HUES6 (cell line): ENCODE measurements at regions not wholly inside any gene's neighbourhood (a gene's known extent, or its start where the extent isn't known, plus 50 kb on each side); places are given as distances from the start of the nearest gene placed in this dataset.

Experiments used
- H3K27ac ChIP-seq: 2 replicates; pipeline ENCODE4 v1.7.0; 2013; ENCODE audit warnings: low read depth, mild to moderate bottlenecking, low read length, inconsistent platforms
- H3K27me3 ChIP-seq: 2 replicates; pipeline ENCODE4 v1.6.1; 2013; ENCODE audit warnings: low read length; ENCODE audit not compliant: control insufficient read depth, insufficient read depth
- H3K36me3 ChIP-seq: 2 replicates; pipeline ENCODE4 v1.6.1; 2013; ENCODE audit warnings: low read length; ENCODE audit not compliant: control insufficient read depth, insufficient read depth
- H3K4me1 ChIP-seq: 2 replicates; pipeline ENCODE4 v1.6.1; 2013; ENCODE audit warnings: low read length; ENCODE audit not compliant: control insufficient read depth, insufficient read depth
- H3K4me3 ChIP-seq: 2 replicates; pipeline ENCODE4 v1.5.1; 2013; ENCODE audit warnings: low read depth, low read length
- H3K9ac ChIP-seq: one replicate; pipeline ENCODE4 v1.6.1; 2013; ENCODE audit warnings: mild to moderate bottlenecking, low read length
- H3K9me3 ChIP-seq: 2 replicates; pipeline ENCODE4 v1.6.1; 2013; ENCODE audit warnings: low read depth, low read length; ENCODE audit not compliant: control insufficient read depth, insufficient read depth

DNA sequence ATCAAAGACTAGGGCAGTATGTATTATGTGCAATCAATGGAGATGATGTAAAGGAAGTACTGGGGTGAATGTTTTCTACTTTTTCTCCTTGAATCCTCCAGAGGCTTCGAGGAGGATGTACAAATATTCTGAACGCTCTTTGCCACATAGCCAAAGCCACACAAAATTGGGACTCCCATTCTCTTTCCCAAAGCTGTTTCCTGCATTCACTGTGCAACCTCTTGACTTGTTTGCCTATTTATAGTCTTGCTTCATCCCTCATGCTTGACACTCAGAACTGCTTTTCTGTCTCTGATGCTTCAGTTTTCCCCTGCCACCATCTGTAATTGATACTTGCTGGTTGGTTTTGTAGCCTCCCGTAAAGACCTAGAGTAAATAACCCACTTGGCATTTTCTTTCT lies 208.2 kb upstream of the RBMS1 start:
- Histone ChIP-seq H3K9ac (no peak overlapping the region), H3K27me3 (no peaks in the 10 kb centered on the region), H3K36me3 (no peaks in the 10 kb centered on the region), H3K27ac (no peak overlapping the region), H3K4me3 (no peak overlapping the region), H3K9me3 (no peaks in the 10 kb centered on the region), H3K4me1 (peaks cover 10% of the 10 kb centered on the region)

DNA sequence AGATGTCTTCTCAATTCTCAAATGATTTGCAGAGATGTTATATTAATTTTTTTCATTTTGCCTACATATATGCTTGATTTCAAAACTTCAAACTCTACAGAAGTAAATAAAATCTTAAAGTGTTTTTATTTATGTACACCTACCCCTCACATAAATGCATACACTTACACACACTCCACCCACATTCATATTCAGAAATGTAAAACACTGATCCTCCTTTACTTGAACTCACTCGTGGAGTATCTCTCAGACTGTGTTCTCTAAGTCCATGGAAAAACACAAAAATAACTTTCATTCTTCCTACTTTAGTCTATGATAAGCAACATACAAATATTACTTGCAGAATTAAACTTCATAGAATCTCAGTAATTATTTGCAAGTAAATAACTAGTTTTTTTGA lies 209.1 kb upstream of the RBMS1 start:
- no peak overlapping the region for H3K9ac ChIP-seq
- H3K27me3 ChIP-seq = no peaks in the 10 kb centered on the region
- H3K4me1 ChIP-seq = peaks cover 10% of the 10 kb centered on the region
- no peak overlapping the region for H3K27ac ChIP-seq
- H3K4me3 ChIP-seq = no peak overlapping the region
- H3K9me3 ChIP-seq = no peaks in the 10 kb centered on the region
- H3K36me3 ChIP-seq = no peaks in the 10 kb centered on the region

DNA sequence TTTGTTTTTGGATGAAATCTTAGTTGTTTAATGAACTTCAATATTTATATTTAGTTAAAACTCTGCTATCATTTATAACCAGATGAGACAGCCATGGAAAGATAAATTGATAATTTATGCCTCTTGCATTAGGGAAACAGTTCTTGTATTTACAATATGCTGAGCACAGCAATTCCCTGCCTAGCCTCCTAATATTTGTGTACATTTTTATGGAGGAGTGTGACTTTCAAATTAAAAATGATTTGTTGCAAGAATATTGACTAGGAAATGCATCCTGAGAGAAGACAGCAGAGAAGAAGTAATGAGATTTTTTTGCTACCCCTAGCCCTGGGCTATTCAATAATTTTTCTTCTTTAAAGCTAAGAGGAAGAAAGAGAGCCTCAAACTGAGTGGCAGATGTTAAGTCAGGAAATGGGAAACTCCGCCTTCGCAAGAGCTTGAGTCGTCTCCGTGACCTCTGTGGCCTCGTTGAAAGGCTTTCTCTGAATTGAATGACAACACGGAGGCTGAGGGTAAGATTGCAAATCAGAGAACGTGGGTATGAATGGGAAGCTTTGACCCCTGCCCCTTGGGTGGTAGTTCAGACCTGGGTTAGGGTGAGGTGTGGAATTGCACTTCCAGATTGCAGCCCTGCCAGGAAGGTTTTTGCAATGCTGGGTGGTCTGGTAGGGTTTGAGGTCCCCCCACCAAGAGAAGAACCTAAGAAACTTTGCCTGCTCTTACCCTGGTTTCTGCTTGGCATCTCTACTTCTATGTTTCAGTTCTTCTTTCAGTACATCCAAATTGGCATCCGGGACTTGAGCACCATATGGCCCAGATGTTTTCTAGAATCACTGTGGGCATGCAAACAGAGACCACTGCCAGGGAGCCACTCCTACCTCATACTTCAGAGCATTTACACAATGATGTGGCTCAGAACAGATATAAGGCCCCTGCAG lies 210.3 kb upstream of the RBMS1 start:
- no peak overlapping the region for H3K27ac ChIP-seq
- H3K4me1 ChIP-seq = peaks cover 10% of the 10 kb centered on the region
- no peak overlapping the region for H3K9ac ChIP-seq
- no peaks in the 10 kb centered on the region for H3K9me3 ChIP-seq
- no peaks in the 10 kb centered on the region for H3K27me3 ChIP-seq
- H3K36me3 ChIP-seq = no peaks in the 10 kb centered on the region
- H3K4me3 ChIP-seq = no peak overlapping the region

DNA sequence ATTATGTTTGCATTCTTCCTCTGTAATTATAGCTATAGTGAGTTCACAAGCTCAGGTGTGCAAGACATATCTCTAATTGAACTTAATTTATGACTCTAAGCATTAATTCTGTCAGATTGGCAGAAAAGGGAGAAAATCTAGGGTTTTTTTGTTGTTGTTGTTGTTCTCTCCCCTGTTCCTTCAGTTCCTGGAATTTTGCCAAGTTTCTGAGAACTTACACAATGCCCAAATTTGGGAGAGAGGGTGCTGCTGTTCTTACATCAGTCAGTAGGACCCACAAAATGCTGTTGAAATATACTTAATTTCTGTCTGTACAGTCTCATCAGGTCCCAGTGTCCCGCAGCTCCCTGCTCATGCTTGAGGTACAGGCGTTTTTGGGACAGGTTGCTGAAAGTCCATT lies 221.8 kb upstream of the RBMS1 start:
- Histone ChIP-seq H3K9ac (no peak overlapping the region), H3K9me3 (no peaks in the 10 kb centered on the region; the same call in 1 of the 2 replicates), H3K4me1 (no peaks in the 10 kb centered on the region), H3K4me3 (no peak overlapping the region), H3K27me3 (no peaks in the 10 kb centered on the region), H3K36me3 (no peaks in the 10 kb centered on the region), H3K27ac (no peak overlapping the region)

DNA sequence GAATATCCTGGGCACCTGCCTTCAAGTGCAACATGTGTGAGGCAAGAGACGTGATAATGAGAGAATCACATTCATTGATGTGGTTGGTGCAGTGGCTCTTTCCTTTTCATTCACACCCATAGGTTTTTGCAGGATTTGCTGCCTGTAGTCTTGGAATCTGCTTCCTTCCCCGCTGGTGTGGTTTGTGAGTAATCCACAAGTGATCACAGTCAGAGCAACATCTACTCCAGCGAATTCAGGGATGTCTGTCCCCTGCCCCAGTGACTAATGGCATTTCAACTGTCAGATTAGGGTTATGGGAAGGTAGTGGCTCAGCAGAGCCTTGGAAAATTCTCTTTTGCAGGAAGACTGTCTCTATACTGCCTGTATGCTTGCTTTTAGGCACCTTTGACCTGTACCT lies 225.5 kb upstream of the RBMS1 start:
- no peaks in the 10 kb centered on the region for H3K36me3 ChIP-seq
- H3K9me3 ChIP-seq = no peaks in the 10 kb centered on the region
- H3K4me1 ChIP-seq = no peaks in the 10 kb centered on the region
- H3K4me3 ChIP-seq = no peak overlapping the region
- H3K27ac ChIP-seq = no peak overlapping the region
- no peaks in the 10 kb centered on the region for H3K27me3 ChIP-seq
- no peak overlapping the region for H3K9ac ChIP-seq

DNA sequence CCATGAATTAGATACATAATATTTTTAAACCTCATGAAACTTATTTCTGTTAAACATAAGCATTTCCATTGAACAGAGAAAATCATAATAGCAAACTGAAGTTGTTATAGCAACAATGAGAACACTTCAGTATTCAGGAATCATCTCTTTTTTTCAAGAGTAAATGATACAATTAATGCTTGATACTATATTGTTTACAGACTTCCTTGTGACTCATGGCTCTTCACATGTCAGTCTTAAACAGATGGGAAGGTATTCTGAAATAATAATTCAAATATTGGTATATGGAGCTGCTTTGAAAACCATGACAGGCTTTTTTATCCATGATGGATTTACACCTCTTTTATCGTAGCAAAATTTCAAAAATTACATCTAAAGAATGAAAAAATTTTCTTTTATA lies 226.5 kb upstream of the RBMS1 start:
- H3K27ac ChIP-seq = no peak overlapping the region
- H3K9ac ChIP-seq = no peak overlapping the region
- no peaks in the 10 kb centered on the region for H3K27me3 ChIP-seq
- no peaks in the 10 kb centered on the region for H3K9me3 ChIP-seq
- no peak overlapping the region for H3K4me3 ChIP-seq
- no peaks in the 10 kb centered on the region for H3K4me1 ChIP-seq
- H3K36me3 ChIP-seq = no peaks in the 10 kb centered on the region

DNA sequence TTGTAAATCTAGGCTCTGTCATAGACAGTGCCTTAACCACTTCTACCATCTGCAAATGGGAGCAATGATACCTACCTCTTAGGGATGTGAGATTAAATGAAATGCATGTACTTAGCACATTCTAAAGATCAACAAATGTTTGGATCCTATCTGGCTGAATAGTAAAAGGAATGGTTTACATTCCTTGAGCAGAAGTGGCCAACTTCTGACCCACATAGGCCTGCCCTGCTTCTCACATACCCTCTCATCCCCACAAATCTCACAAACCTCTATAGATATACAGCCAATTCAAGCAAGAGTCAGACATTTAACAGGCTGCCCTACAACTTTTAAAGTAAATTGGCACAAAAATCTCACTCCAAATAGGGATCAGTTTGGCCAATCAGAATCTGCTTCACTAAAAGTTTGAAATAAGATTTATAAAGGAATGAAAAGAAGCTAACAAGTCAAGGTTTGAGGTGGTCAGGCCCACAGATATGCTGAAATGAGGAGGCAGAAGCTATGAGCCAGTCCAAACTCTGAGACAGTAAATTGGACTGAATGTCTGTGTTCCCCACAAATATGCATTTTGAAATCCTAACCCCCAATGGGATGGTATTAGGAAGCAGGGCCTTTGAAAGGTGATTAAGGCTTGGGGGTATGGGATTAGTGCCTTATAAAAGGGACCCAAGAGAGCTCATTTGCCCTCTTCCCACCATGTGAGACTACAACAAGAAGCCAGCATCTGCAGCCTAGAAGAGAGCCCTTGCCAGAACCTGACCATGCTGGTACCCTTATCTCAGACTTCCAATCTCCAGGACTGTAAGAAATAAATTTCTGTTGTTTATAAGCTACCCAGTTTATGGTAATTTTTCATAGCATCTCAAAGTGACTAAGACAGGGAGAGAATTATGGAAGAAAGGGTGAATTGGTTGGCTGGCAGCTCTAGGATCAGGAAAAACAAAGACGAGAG lies 227.8 kb upstream of the RBMS1 start:
- no peak overlapping the region for H3K4me3 ChIP-seq
- no peaks in the 10 kb centered on the region for H3K4me1 ChIP-seq
- no peak overlapping the region for H3K27ac ChIP-seq
- H3K9ac ChIP-seq = no peak overlapping the region
- H3K27me3 ChIP-seq = no peaks in the 10 kb centered on the region
- H3K36me3 ChIP-seq = no peaks in the 10 kb centered on the region
- H3K9me3 ChIP-seq = no peaks in the 10 kb centered on the region

DNA sequence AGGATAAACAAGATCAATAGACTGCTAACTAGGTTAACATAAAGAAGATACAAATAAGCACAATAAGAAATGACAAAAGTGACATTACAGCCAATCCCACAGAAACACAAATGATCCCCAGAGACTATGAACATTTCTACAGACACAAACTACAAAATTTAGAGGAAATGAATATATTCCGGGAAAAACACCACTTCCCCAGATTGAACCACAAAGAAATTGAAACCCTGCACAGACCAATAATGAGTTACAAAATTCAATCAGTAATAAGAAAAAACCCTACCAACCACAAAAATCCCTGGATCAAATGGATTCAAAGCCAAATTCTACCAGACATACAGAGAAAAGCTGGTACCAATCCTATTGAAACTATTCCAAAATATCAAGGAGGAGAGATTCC lies 232.4 kb upstream of the RBMS1 start:
- H3K4me1 ChIP-seq = peaks cover 10% of the 10 kb centered on the region

DNA sequence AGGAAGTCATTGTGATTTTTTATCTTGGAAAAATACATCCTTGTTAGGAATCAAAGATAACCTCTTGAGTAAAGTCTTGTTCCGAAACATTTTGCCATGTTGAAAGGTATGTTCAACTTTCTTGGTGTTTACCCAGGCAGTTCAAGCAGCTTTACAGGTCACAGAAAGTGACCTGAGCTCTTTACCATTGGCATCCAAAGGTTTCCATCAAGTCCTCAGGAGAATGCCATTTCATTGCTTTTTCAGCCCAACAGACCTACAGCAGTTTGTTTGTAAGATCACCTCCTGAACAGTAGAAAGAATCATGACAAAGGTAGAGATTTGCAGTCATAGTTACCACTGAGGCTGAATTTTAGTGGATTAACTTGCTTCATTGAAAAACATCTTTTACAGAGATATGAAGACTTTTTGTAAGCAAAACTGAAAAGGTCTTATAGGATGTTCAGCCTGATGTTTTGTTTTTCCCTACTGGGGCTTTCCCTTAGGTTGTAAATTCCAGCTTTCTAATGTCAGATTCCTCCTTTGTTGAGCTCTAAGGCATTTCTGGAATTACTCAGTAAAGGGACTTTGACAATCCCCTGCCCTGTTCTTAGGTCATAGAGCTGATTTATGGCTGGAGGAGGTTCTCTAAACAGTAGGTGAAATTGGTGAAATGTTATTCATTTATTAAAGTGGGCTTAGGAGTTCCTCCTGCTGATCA lies 236.8 kb upstream of the RBMS1 start:
- Histone ChIP-seq H3K9ac (no peak overlapping the region), H3K27me3 (no peaks in the 10 kb centered on the region)

More for the DNA sequence above, 232.4 kb upstream of the RBMS1 start:
- Histone ChIP-seq H3K36me3 (no peaks in the 10 kb centered on the region), H3K9me3 (no peaks in the 10 kb centered on the region), H3K27ac (no peak overlapping the region), H3K4me3 (no peak overlapping the region), H3K27me3 (no peaks in the 10 kb centered on the region), H3K9ac (no peak overlapping the region)

DNA sequence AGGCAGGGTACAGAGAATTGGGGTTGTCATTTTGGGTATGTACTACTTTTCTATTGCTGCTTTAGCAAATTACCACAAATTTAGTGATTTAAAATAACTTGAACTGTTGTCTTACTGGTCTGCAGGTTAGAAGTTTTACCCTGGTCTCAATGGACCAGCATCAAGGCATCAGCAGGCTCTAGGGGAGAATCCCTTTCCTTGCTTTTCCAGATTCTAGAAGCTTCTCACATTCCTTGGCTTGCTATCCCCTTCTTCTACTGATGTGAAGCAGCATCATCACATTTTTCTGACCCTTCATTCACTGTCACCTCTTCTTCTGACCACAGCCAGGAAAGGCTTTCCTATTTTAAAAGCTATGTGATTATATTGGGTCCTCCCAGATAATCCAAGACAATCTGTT lies 237.8 kb upstream of the RBMS1 start:
- H3K27me3 ChIP-seq = no peaks in the 10 kb centered on the region
- H3K4me1 ChIP-seq = peaks cover 23% of the 10 kb centered on the region
- no peak overlapping the region for H3K9ac ChIP-seq
- no peak overlapping the region for H3K27ac ChIP-seq
- no peaks in the 10 kb centered on the region for H3K36me3 ChIP-seq
- no peaks in the 10 kb centered on the region for H3K9me3 ChIP-seq
- no peak overlapping the region for H3K4me3 ChIP-seq

More for the DNA sequence above, 236.8 kb upstream of the RBMS1 start:
- Histone ChIP-seq H3K9me3 (no peaks in the 10 kb centered on the region), H3K27ac (no peak overlapping the region), H3K4me1 (peaks cover 23% of the 10 kb centered on the region), H3K4me3 (no peak overlapping the region), H3K36me3 (no peaks in the 10 kb centered on the region)
